Occipital lobe (tissue), 1 donor: ENCODE measurements at regions not wholly inside any gene's neighbourhood (a gene's known extent, or its start where the extent isn't known, plus 50 kb on each side); places are given as distances from the start of the nearest gene placed in this dataset.
A peak's percentile ranks its signal among the peaks of the same experiment; 100 is the strongest.

ENCODE experiments used
- DNase-seq: peaks from one replicate; lab custom pipeline; 2025; lab: John Stamatoyannopoulos, UW

- no peak for DNase-seq
These were observed 176.7 kb upstream of the PDZRN3 start for GRCh38 chr3:73801444-73801843.

- no peak for DNase-seq
These were observed 172.6 kb upstream of the PDZRN3 start for GRCh38 chr3:73797311-73797710.

DNA sequence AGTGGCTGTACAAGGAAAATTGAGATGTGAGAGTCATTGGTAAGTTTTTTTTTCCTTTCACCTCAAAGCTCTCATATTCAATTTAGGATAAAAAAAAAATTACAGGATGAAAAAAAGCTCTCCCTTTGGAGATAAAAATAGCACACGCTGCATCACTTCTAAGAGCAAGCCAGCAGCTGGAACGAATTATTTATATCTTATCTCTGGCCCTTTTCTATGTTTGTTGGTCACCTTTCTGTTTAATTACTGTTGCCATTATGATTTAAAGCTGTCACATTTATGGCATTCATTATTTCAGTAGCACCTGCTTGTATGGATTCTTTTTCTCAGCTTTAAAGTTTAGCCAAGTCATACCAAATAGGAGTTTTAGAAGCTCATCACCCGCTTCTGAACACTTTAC is 171.6 kb upstream of the PDZRN3 start:
- DNase-seq, result no peak

- DNase-seq, result no peak
These were observed 166.6 kb upstream of the PDZRN3 start for GRCh38 chr3:73791356-73791755.

DNA sequence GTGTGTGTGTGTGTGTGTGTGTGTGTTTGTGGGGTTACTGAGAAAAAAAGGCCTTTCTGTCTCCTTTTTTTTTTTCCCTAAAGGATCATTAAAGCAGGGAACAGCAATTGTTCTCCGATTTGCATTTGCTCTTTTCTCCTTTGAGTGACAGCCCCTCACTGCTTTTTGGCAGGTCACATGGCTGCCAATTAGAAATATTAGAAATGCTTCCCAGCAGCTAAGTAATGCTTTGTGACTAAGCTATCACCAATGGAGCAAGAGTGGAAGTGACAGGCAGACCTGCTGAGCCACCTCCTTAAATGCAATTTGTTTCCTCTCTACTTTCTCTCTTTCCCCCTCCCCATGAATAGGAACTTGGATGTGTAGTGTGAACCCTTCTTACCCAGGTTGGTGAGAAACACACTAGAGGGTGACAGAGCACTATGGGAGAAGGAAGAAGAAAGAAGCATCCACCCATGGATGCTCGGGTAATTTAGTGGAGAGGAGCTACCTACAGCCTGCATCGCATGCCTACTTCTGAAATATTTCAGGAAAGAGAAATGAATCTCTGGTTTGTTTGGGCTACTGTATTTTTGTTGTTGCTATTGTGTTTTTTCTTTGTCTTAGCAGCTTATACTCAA is 165.2 kb upstream of the PDZRN3 start:
- no peak for DNase-seq

DNA sequence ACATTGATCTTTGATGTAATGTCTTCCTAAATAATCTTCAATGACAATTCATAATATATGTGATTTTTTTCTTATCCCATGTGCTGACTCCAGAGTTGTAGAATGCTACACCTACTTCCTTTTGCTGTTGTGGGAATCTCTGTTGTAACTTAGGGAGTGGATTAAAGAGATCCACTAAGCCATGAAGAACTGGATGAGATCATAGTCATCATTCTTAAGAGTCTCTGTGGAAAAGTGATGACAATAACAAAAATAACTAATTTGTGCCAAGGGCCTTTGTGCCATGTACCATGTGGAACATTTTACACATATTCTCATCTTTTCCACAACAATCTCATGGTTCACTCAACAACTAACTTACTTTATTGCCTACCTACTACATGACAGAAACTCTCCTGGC is 162.9 kb upstream of the PDZRN3 start:
- DNase-seq, result no peak

DNA sequence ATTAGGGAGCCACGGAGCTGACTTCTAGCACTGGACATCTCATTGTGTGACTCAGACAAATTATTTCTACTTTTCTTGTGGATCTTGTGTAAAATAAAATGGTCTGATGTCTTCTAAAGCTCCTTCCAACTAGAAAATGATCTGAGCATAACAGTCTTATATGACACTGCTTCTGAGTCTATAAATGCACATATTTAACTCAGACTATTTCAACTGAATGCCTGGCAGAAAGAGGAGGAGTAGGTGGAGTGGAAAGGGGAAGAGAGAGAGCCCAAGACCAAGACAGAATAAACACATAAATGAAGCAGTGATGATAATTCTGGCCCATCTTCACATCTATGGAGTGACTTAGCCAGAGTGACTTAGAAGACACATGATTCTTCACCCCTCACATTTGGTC is 162.3 kb upstream of the PDZRN3 start:
- DNase-seq, result no peak

DNA sequence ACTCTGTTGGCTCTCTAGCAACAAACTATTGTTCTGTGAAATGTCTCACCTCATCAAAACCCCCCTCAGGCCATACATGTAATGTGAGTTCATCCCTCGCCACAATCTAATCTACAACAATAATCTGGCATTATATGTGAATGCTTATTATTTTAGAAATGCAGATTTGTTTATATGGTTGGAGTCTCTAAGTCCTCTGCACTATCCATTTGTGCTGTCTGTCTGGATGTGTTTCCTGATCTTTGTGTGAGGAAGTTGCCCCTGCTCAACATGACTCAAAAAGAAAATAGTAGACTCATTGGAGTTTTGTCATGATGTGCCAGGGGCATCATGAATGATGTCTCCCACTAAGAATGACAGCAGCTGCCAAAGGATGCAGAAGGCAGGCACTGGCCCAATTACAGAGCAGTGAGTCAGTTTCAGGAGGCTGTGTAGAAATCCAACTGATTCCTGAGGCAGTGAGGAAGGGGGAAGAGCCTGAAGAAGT is 161.6 kb upstream of the PDZRN3 start:
- DNase-seq, result no peak

GRCh38 chr3:73784686-73785392 is 160.1 kb upstream of the PDZRN3 start:
- DNase-seq, result no peak

- no peak for DNase-seq
These were observed 159.1 kb upstream of the PDZRN3 start for GRCh38 chr3:73783811-73784210.

DNA sequence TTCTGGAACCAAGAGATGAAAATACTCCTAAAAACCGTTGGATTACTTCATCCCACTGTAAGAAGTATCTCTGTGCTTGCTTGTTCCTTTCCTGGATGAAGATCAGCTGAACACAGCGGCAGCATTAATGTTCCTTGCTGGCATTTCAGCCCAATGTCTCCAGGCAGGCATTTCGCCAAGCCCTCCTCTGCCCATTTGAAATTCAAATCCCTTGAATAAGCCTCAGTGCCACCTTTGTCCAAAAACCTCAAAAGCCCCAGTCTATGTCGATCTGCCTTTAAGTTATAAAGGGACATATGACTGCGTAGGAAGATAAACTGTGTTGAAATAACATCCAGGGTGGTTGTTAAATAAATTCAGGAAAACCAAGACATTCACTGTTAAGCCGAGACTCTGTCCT is 156.8 kb upstream of the PDZRN3 start:
- DNase-seq, result peak; percentile 38

DNA sequence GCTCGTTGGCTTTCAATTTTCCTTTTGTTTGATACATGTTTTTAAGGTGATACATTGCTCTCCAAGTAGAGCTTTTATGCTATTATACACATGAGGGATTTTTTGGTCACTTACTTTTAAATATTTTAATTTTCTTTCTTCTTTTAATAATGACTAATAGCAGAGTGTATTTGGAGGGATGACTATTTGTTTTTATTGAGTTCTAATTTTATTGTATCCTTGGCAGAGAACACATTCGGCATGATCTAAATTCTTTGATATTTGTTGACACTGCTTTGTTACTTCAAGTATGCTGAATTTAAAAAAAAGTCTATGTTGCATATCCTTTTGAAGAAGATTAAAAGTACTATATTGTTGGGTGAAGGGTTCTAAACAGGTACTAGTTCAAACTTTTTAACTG is 149.9 kb upstream of the PDZRN3 start:
- DNase-seq, result no peak

DNA sequence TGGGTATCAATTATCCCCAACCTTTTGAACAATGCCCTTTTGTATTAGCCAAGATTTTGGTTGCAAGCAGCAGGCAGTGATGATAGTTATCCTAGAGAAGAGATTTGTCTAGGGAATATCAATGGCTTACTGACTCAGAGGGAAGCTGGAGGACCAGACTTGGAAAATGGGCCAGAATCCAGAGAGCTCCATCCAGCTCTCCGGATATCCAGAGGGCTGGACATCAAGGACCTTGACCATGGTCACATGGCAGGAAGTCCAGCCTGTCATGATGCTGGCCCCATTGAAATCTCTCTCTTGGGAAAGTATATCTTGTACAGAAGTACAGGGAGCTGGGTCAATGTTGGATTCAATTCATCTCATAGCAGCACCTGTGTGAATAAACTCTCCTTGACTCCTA is 148.5 kb upstream of the PDZRN3 start:
- no peak for DNase-seq

DNA sequence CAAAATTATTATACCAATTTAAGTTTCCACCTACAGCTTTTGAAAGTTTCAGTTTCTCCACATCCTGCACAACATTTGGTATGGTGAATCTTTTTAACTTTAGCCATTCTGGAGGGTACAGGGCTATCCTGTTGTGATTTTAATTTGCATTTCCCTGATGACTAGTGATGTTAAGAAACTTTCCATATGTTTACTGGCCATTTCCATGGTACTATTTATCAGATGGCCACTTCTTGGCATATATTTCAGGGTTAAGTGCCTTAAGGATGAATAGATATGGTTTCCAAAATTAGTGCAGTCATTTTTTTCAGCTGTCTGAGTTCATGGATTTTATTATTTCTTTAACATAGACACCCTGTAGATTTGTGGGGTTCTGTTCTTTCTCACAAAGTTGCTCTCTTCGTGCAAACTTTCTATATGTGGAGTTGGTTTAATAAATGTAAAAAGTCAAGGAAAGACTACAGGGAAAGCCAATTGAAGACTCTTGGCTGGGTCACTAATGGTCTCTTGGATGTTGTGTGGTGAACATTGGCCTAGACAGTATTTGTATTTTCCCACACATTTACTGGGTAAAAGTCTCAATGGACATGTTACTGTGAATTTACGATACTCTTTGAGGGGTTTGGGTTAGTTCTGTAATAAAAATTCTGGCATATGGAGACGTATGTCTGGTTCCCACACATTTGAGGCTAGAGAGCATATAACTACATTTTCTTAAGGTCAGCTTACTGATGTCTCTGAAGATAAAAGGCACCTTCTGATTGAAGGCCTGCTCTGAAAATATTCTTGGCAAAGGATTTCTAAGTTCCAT is 147.5 kb upstream of the PDZRN3 start:
- no peak for DNase-seq

- DNase-seq, result no peak
These were observed 144.0 kb upstream of the PDZRN3 start for GRCh38 chr3:73768524-73769308.

DNA sequence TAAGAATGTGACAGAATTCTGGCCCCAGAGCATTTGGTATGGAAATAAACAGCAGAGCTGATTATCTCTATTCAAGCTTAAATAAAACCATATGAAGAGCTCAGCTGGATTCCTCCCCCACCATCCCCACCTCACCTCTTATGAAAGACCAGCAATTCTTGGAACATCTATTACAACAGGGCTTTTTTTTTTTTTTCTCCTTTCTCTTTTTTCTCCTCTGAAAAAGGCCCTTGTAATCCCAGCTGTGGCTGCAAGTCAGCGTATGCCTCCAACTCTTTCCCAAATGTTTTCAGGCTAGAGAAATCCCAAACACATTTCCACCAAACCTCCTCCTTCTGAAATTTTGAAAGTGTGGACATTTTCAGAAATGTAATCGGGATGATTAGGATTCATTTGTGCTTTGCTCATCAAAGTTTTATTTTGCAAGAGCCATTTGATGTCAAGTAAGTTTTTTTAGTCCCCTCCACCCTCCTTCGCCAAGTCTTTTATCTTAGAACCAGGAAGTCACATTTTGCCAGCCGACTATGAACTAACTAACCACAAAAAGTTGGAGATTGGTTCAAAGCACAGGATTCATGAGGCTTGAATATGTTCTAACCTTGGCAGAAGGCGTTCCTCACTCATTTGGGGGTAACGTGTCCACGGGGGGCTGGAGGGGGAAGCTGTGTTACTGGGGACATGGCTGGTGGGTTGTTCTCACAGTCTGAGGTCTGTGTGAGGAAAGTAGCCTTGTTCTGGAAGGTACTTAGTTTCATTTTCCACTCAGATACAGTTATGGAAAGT is 142.0 kb upstream of the PDZRN3 start:
- no peak for DNase-seq

- no peak for DNase-seq
These were observed 141.3 kb upstream of the PDZRN3 start for GRCh38 chr3:73765878-73766545.

- no peak for DNase-seq
These were observed 138.1 kb upstream of the PDZRN3 start for GRCh38 chr3:73762855-73763254.

DNA sequence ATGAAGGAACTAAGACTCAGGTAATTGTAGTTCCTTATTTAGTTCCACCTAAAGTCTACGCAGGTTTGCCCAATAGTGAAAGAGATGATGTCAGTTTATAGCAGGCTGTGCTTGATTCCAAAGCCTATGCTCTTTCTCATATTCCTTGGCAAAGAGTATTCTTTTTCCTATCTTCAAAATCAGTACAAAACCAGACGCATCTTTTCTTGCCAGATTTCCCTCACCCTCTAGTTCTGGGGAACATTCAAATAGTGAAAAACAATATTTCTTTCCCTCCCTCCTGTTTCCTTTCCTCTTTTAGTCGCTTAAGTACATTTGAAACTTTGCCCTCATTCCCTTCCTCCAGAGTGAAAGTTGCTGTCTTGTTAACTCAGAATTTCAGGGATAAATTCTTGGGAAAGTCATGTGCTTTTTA is 134.6 kb upstream of the PDZRN3 start:
- no peak for DNase-seq

DNA sequence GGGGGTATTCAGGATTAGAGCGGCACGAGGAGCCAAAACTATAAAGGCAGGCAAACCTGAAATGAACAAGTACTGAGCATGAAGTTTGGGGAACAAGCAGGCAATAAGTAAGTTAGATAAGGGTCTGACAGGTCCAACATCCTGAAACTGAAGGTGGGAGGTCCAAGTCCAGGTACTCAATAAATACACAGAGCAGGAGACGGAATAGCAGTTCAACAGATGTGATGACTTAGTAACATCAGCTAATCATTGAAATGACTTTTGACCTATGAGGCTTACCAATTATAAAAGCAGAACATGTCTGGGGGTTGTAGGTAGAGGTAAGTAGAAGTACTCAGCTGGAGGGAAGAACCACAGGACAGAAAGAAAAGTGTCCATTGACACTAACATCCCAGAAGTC is 132.8 kb upstream of the PDZRN3 start:
- no peak for DNase-seq
